ENCODE measurements at regions not wholly inside any gene's neighbourhood (a gene's known extent, or its start where the extent isn't known, plus 50 kb on each side); places are given as distances from the start of the nearest gene placed in this dataset.

DNA sequence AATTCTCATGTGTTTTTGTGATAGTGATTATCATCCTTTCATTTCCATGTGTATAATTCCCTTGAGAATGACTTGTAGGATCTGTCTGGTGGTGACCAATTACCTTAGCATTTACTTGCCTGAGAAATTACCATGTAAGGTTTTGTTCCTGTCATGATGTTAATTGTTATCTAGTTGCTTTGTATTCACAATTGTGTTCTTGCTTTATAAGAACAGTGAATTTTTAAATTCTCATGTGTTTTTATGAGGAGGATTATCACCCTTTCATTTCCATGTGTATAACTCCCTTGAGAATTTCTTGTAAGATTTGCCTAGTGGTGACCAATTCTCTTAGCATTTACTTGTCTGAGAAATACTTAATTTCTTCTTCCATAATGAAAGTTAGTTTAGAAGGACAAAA, 758.2 kb upstream of the NDST4 start:
- no peak for DNase-seq

DNA sequence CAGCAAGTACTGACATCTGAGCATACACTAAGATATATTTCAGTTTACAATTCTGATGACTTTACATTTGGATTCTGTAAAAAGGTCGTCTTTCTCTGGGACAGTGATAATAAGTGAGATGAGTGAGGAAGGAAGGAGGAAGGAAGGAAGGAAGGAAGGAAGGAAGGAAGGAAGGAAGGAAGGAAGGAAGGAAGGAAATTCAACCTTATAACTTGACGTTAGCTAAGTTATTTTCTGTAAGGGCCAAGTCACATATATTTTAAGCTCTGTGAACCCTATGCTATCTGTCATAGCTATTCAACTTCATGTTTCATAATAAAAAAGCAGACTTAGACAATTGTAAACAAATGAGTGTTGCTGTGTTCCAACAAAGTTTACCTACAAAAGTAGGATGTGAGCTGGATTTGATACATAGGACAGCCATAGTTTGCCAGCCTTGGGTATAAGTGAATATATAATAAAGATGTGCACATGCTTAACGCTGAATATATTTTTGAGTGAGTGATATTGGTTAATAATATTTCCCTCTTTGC, 753.0 kb upstream of the NDST4 start:
- DNase-seq: no peak

GRCh38 chr4:115865736-115866135, 752.3 kb upstream of the NDST4 start:
- DNase-seq: no peak

DNA sequence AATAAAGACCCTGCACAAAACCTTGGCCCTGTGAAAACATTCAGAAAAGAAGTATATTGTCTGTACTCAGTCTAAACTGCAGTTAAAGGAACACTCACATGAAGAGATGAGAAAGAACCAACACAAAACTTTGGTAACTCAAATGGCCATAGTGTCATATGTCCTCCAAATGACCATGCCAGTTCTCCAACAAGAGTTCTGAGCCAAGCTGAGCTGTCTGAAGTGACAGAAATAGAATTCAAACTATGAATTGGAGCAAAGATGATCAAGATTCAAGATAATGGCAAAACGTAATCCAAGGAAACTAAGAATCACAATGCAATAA, 739.3 kb upstream of the NDST4 start:
- no peak for DNase-seq

DNA sequence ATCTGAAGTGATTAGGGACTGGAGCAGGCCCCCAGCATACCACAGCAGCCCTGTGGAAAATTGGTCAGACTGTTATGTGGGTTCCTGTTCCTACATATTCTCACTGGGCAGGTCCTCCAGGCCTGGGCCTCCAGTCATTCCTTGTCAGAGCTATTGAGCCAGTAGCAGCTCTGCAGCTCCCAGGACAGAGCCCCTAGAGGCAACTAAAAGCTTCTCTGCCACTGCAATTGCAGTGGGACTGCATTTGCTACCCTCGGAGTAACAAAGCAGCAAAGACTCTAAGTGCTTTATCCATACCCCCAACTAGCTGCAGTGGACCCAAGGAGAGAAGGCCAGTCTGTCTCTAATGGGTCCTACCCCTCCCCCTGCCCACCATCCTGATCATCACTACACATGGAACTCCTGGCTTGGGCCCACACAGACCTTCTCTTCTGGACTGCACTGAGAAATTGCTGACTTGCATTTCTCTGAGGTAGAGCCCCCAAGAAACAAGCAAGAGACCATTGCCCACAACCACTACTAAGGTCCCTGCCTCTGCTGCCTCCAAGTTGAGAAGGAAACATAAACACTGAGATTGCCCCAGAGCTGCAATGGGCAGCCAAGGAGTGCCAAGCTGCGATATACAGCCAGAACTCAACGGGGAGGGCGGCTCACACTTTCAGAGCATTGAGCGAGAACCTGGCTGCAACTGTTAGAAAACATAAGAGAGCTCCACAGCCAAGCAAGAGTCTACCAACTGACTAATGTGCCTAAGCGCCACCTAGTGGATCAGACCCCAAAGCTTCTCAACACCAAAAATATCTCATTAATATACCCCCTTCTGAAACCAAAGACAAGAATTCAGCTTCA, 738.7 kb upstream of the NDST4 start:
- DNase-seq: peak in 1 of 5 donors; percentile 1

- DNase-seq: no peak
These were observed 737.5 kb upstream of the NDST4 start for GRCh38 chr4:115850799-115851509.

- no peak for DNase-seq
These were observed 730.8 kb upstream of the NDST4 start for GRCh38 chr4:115844180-115844579.

- no peak for DNase-seq
These were observed 728.5 kb upstream of the NDST4 start for GRCh38 chr4:115841871-115842270.

DNA sequence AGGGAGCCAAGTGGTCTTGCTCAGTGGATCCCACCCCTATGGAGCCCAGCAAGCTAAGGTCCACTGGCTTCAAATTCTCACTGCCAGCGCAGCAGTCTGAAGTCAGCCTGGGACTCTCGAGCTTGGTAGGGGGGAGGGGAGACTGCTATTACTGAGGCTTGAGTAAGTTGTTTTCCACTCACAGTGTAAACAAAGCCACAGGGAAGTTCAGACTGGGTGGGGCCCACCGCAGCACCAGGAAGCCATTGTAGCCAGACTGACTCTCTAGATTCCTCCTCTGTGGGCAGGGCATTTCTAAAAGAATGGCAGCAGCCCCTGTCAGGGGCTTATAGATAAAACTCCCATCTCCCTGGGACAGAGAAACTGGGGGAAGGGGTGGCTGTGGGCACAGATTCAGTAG, 721.0 kb upstream of the NDST4 start:
- no peak for DNase-seq

- no peak for DNase-seq
These were observed 711.2 kb upstream of the NDST4 start for GRCh38 chr4:115824630-115825029.

DNA sequence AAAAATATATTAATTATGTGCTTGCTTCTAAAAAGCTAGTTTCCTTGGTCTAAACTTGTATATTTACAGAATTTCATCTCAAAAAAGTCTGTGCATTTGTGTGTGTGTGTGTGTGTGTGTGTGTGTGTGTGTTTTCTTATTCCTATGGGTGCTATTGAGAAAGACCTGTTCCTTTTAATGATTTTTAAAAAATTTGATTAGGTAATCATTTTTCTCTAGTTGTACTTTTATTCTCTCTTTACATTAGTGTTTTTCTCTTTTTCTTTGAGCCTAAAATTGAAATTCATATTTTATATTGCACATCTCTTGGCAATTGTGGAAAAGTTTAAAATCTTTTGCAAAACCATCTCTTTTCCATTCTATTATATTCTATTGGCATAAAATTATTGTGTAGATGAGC, 690.4 kb upstream of the NDST4 start:
- DNase-seq: no peak

DNA sequence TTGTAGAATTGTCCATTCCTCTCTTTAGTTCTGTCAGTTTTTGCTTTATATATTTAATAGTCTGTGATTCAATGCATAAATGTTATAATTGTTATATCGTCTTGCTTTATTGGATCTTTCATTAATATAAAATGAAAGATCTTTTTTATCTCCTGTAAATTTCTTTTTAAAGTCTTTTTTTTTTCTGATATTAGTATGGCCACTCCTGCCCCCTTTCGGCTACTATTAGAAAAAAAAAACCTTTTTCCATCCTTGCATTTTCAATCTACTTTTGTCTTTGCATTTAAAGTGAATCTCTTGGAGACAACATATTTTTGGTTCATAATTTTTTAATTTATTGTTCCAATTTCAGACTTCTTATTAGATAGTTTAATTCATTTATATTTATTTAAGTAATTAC, 677.4 kb upstream of the NDST4 start:
- no peak for DNase-seq

DNA sequence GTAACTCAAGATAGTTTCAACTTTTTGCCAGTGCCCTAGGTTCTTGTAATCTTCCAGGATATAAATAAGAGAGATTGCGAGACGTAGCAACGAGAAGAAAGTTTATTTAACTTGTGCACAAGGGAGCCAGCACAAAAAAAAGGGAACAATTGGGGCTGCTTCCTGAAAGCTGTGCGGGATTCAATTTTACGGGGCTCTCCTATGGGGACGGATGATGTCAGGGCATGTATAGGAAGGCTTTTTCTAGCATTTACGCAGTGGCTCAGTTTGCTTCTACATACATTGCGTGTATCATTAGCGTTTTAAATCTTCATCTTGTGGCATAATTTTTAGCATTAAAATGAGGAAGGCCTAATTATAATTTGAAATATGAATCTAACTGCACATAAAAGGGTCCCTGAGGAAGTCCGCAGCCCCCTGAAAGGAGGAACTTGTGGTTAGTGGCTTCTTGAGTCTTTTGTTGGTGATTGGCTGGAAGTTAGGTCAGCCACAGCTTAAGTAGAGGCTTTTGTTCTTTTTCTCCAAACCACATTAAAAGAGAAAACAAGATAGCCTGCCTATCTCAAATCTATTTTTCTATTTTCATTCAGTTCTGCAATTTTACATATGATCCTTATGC, 668.2 kb upstream of the NDST4 start:
- DNase-seq: no peak

DNA sequence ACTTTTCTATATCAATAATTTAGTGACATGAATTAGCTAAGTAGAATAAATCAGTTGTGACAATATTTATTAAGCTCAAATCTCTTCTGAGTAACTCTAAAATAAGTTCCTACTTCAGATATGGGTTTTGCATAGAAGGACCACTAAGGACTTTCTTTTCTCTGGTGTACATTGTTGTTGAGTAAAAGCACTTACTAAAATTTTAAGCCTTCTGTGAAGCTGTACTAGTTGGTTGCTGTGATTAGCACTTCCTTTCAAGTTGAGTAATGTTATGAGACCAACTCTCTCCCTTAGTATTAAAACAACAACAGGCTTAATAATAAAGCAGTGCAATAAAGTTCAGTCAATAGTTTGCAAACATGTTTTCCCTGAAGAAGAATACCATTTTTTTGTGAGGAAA, 667.4 kb upstream of the NDST4 start:
- DNase-seq: no peak

GRCh38 chr4:115780268-115780667, 666.8 kb upstream of the NDST4 start:
- no peak for DNase-seq

- DNase-seq: no peak
These were observed 656.7 kb upstream of the NDST4 start for GRCh38 chr4:115770046-115770543.

DNA sequence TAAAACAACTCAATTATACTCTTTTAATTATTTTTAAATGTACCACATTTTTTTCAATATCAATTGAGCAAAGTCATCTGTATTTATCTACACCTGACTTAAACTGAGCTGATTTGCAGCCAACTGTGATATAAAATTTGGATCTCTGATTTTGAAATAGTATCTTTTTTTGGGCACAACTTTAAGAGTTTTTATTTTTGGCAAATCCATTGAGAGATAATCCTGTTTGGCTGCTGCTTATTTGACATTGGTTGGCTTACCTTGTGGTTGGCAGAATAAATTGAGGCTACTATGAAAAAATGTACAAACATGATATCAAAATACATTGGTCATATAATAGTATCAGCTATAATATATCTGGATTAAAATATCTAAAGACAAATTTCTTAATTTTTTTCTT, 656.0 kb upstream of the NDST4 start:
- DNase-seq: no peak

DNA sequence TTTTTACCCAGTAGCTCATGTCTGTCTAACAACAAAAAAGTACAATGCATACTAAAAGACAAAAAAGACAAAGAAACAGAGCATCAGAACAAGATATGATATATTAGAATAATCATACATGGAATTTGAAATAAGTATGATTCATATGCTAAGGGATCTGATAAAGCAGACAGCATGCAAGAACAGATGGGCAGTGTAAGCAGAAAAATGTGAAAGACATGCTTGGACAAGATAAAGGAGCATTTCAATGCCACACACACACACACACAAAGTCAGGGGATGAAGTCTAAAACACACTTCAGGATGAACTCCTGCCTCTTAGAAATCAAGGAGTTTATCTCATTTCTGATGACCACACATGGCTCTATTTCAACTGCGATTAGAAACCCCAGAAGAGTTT, 649.6 kb upstream of the NDST4 start:
- DNase-seq: no peak

DNA sequence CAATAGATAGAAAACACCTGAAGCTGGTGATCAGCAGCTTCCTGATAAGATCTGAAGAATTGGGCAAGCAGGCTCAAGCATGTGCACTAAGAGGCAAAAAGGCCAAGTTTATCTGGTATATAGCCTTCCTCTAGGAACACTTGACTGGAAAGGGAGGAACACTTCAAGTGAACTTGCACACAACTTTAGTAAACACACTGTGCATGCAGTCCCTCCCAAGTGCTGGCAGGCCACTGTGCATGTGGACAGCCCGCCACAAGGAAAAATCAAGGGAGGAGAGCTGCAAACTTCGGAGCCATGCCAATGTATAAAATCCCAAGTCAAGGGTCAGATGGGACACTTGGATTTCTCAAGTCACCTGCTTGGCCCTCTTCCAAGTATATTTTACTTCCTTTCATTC, 645.8 kb upstream of the NDST4 start:
- no peak for DNase-seq

GRCh38 chr4:115749404-115749803, 636.0 kb upstream of the NDST4 start:
- no peak for DNase-seq

DNA sequence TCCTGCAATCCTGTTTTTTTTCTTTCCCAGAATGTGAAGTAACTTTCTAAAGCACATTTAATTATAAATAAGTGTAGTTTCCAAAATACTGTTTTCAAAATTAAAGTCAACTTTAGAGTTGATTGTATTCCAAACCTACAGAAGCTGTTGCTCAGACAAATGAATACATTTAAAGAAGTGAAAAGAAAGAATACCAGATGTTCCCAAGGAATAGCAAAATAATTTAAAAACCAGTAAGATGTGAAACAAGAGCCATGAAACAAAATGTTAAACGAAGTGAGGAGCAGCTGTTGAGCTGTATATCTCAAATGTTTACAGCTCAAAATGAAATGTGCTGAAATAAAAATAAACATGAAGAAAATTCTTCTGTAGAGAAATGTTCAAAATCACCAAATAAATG, 627.4 kb upstream of the NDST4 start:
- no peak for DNase-seq

DNA sequence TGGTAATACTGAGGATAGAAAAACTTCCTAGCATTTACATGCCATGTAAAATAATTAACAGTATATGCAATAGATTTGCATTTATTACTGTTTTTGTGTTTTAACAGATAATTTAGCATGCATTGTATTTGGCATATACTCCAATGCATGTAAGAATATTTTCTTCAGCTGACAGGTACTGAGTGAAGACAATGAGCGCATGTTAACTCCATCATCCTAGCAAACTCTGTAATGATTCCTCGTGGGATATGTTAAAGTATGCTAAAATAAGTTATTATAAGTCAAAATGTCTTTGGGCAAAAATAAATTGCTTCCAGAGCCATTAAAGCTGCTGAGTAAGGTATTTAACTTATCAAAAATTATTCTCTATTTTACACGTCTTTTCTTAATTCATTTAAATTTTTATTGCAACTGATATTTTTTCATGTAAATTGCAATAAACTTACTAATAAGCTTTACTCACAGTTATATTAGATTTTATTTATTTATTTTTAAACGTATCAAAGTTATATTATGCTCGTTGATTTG, 616.4 kb upstream of the NDST4 start:
- no peak for DNase-seq

- DNase-seq: no peak
These were observed 610.2 kb upstream of the NDST4 start for GRCh38 chr4:115723621-115724020.
